ENCODE measurements at regions not wholly inside any gene's neighbourhood (a gene's known extent, or its start where the extent isn't known, plus 50 kb on each side); places are given as distances from the start of the nearest gene placed in this dataset.

DNA sequence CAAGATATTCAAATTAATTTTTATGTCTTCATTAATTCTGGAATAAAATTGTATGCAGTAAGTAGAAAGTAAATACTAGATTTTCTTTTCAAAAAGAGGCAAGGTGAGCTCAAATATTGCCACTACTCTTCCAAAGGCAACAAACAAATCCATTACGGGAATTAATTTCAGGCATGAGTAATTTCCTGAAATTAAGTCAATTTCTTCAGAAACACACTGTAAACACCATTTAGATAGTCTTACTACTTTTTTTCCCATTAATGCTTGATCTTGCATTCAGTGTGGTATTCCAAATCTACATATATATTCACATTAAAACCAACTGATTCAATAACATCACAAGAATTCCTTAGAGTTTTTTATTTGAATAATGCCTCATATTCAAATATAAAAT, 1274.0 kb upstream of the CRIM1 start:
- Histone ChIP-seq H3K9ac (ENCODE audit: low read depth in 1 of 2, low read length in 2 of 2) (no peak overlapping the region), H3K27ac (ENCODE audit: low read depth in 1 of 2, low read length in 2 of 2) (no peak overlapping the region), H3K27me3 (ENCODE audit: control insufficient read depth in 4 of 4, insufficient read depth in 4 of 4, low read length in 3 of 4) (no peaks in the 10 kb centered on the region), H3K36me3 (ENCODE audit: control insufficient read depth in 4 of 4, insufficient read depth in 3 of 4, low read depth in 1 of 4, low read length in 3 of 4) (no peaks in the 10 kb centered on the region), H3K4me1 (ENCODE audit: control insufficient read depth in 4 of 4, insufficient read depth in 4 of 4, low read length in 3 of 4) (no peaks in the 10 kb centered on the region), H3K4me3 (ENCODE audit: low read depth in 1 of 3, low read length in 3 of 3) (no peak overlapping the region), H3K9me3 (ENCODE audit: control insufficient read depth in 4 of 4, low read length in 3 of 4) (no peaks in the 10 kb centered on the region)
- DNase-seq (ENCODE audit: low spot score): no peak
- 91% methylated on average over 1 of the region's 1 CpG for WGBS
- TF ChIP-seq GABPA (IDR thresholded peaks at IDR 0.05 in 1 of 2, conservative IDR thresholded peaks at IDR 0.05 in 1 of 2) (no peak), HNF4A (conservative IDR thresholded peaks at IDR 0.05) (no peak), RXRA (IDR thresholded peaks at IDR 0.05) (no peak), REST (IDR thresholded peaks at IDR 0.05) (no peak), SP1 (IDR thresholded peaks at IDR 0.05) (no peak)
- TF ChIP-seq, protein P1, sequence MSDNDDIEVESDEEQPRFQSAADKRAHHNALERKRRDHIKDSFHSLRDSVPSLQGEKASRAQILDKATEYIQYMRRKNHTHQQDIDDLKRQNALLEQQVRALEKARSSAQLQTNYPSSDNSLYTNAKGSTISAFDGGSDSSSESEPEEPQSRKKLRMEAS (IDR thresholded peaks at IDR 0.05): no peak

GRCh38 chr2:35081001-35081621, 1274.5 kb upstream of the CRIM1 start:
- Histone ChIP-seq H3K4me1 (ENCODE audit: control insufficient read depth in 4 of 4, insufficient read depth in 4 of 4, low read length in 3 of 4) (no peaks in the 10 kb centered on the region), H3K9me3 (ENCODE audit: control insufficient read depth in 4 of 4, low read length in 3 of 4) (no peaks in the 10 kb centered on the region), H3K9ac (ENCODE audit: low read depth in 1 of 2, low read length in 2 of 2) (no peak overlapping the region), H3K27me3 (ENCODE audit: control insufficient read depth in 4 of 4, insufficient read depth in 4 of 4, low read length in 3 of 4) (no peaks in the 10 kb centered on the region), H3K4me3 (ENCODE audit: low read depth in 1 of 3, low read length in 3 of 3) (no peak overlapping the region), H3K36me3 (ENCODE audit: control insufficient read depth in 4 of 4, insufficient read depth in 3 of 4, low read depth in 1 of 4, low read length in 3 of 4) (no peaks in the 10 kb centered on the region), H3K27ac (ENCODE audit: low read depth in 1 of 2, low read length in 2 of 2) (no peak overlapping the region)
- WGBS: 74% methylated on average over 1 of the region's 1 CpG
- no peak for TF ChIP-seq JUND (IDR thresholded peaks at IDR 0.05)
- no peak for TF ChIP-seq ZBTB33 (IDR thresholded peaks at IDR 0.05)
- TF ChIP-seq SP1 (IDR thresholded peaks at IDR 0.05): no peak
- TF ChIP-seq NR2F2 (IDR thresholded peaks at IDR 0.05): no peak
- no peak for TF ChIP-seq RAD21 (IDR thresholded peaks at IDR 0.05)
- TF ChIP-seq FOXA2 (IDR thresholded peaks at IDR 0.05): no peak
- no peak for TF ChIP-seq YY1 (IDR thresholded peaks at IDR 0.05)
- no peak for TF ChIP-seq EGR1 (IDR thresholded peaks at IDR 0.05; ENCODE audit: low read depth in 2 of 2)
- no peak for TF ChIP-seq HNF4G (IDR thresholded peaks at IDR 0.05)
- TF ChIP-seq, protein P1 (IDR thresholded peaks at IDR 0.05): no peak
- TF ChIP-seq GABPA (IDR thresholded peaks at IDR 0.05 in 1 of 2, conservative IDR thresholded peaks at IDR 0.05 in 1 of 2): no peak
- no peak for TF ChIP-seq REST (IDR thresholded peaks at IDR 0.05)
- TF ChIP-seq, protein P2, sequence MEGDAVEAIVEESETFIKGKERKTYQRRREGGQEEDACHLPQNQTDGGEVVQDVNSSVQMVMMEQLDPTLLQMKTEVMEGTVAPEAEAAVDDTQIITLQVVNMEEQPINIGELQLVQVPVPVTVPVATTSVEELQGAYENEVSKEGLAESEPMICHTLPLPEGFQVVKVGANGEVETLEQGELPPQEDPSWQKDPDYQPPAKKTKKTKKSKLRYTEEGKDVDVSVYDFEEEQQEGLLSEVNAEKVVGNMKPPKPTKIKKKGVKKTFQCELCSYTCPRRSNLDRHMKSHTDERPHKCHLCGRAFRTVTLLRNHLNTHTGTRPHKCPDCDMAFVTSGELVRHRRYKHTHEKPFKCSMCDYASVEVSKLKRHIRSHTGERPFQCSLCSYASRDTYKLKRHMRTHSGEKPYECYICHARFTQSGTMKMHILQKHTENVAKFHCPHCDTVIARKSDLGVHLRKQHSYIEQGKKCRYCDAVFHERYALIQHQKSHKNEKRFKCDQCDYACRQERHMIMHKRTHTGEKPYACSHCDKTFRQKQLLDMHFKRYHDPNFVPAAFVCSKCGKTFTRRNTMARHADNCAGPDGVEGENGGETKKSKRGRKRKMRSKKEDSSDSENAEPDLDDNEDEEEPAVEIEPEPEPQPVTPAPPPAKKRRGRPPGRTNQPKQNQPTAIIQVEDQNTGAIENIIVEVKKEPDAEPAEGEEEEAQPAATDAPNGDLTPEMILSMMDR (IDR thresholded peaks at IDR 0.05; ENCODE audit: low read depth, low read length, missing input control): no peak
- TF ChIP-seq HNF4A (conservative IDR thresholded peaks at IDR 0.05): no peak
- TF ChIP-seq, protein P3, sequence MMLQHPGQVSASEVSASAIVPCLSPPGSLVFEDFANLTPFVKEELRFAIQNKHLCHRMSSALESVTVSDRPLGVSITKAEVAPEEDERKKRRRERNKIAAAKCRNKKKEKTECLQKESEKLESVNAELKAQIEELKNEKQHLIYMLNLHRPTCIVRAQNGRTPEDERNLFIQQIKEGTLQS (IDR thresholded peaks at IDR 0.05): no peak
- TF ChIP-seq RXRA (IDR thresholded peaks at IDR 0.05): no peak
- TF ChIP-seq TAF1 (conservative IDR thresholded peaks at IDR 0.05): no peak
- TF ChIP-seq FOXA1 (IDR thresholded peaks at IDR 0.05): no peak
- DNase-seq (ENCODE audit: low spot score): no peak
